ENCODE measurements at regions not wholly inside any gene's neighbourhood (a gene's known extent, or its start where the extent isn't known, plus 50 kb on each side); places are given as distances from the start of the nearest gene placed in this dataset.

DNA sequence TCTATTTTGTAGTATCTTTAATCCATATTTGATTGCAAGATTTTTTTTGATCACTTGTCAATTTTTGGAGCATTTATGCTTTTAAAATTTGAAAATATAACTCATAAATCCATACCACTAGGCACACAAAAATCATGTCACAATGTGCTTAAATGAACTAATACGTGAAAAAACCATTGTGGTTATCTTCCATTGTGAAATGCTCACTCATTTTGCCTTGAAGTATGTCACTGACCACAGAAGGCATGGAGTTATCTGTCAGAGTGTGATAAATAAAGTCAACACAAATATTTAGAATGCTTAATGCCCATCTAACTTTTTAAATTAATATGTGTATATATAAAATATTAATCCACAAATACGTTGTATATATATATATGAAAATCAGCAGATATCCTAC is 347.2 kb downstream of the PTPRC start:
- Histone ChIP-seq H3K27ac (ENCODE audit: low read length) (no peak overlapping the region), H3K36me3 (replicated peaks; ENCODE audit: low read depth, low read length) (no peaks in the 10 kb centered on the region), H3K4me2 (ENCODE audit: low read length) (no peak overlapping the region), H3K4me1 (ENCODE audit: low read length) (no peaks in the 10 kb centered on the region), H3K4me3 (ENCODE audit: low read length) (no peak overlapping the region), H3K9me3 (ENCODE audit: insufficient read depth, low read length) (no peaks in the 10 kb centered on the region), H3K9ac (ENCODE audit: low read length) (no peak overlapping the region), H4K20me1 (ENCODE audit: insufficient read depth, low read length) (no peaks in the 10 kb centered on the region), H3K79me2 (ENCODE audit: low read length) (no peaks in the 10 kb centered on the region), H2AFZ (ENCODE audit: low read depth, low read length) (no peak overlapping the region), H3K27me3 (ENCODE audit: low read depth, low read length) (no peaks in the 10 kb centered on the region)
- TF ChIP-seq EZH2phosphoT487 (IDR thresholded peaks at IDR 0.05; ENCODE audit: low read depth), result no peak
- TF ChIP-seq, protein P1, sequence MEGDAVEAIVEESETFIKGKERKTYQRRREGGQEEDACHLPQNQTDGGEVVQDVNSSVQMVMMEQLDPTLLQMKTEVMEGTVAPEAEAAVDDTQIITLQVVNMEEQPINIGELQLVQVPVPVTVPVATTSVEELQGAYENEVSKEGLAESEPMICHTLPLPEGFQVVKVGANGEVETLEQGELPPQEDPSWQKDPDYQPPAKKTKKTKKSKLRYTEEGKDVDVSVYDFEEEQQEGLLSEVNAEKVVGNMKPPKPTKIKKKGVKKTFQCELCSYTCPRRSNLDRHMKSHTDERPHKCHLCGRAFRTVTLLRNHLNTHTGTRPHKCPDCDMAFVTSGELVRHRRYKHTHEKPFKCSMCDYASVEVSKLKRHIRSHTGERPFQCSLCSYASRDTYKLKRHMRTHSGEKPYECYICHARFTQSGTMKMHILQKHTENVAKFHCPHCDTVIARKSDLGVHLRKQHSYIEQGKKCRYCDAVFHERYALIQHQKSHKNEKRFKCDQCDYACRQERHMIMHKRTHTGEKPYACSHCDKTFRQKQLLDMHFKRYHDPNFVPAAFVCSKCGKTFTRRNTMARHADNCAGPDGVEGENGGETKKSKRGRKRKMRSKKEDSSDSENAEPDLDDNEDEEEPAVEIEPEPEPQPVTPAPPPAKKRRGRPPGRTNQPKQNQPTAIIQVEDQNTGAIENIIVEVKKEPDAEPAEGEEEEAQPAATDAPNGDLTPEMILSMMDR (IDR thresholded peaks at IDR 0.05; ENCODE audit: low read depth, low read length), result no peak

- no peaks in the 10 kb centered on the region for H4K20me1 ChIP-seq (ENCODE audit: insufficient read depth, low read length)
These were observed 347.6 kb downstream of the PTPRC start for GRCh38 chr1:198986442-198986841.

GRCh38 chr1:199002661-199003060 is 363.8 kb downstream of the PTPRC start:
- no peak overlapping the region for H3K4me3 ChIP-seq (ENCODE audit: low read length)
- no peak overlapping the region for H3K4me2 ChIP-seq (ENCODE audit: low read length)
- no peak overlapping the region for H3K27ac ChIP-seq (ENCODE audit: low read length)
- no peak overlapping the region for H3K9ac ChIP-seq (ENCODE audit: low read length)
- H2AFZ ChIP-seq (ENCODE audit: low read depth, low read length), result no peak overlapping the region
- TF ChIP-seq, protein P1 (IDR thresholded peaks at IDR 0.05; ENCODE audit: low read depth, low read length), result no peak
- TF ChIP-seq EZH2phosphoT487 (IDR thresholded peaks at IDR 0.05; ENCODE audit: low read depth), result no peak
- H3K79me2 ChIP-seq (ENCODE audit: low read length), result no peaks in the 10 kb centered on the region
- no peaks in the 10 kb centered on the region for H3K36me3 ChIP-seq (replicated peaks; ENCODE audit: low read depth, low read length)
- H3K4me1 ChIP-seq (ENCODE audit: low read length), result peaks cover 6% of the 10 kb centered on the region
- H3K9me3 ChIP-seq (ENCODE audit: insufficient read depth, low read length), result no peaks in the 10 kb centered on the region
- no peaks in the 10 kb centered on the region for H3K27me3 ChIP-seq (ENCODE audit: low read depth, low read length)
- no peaks in the 10 kb centered on the region for H4K20me1 ChIP-seq (ENCODE audit: insufficient read depth, low read length)

More at GRCh38 chr1:198986442-198986841, 347.6 kb downstream of the PTPRC start:
- H3K4me2 ChIP-seq (ENCODE audit: low read length), result no peak overlapping the region
- H3K27ac ChIP-seq (ENCODE audit: low read length), result no peak overlapping the region
- no peak overlapping the region for H3K9ac ChIP-seq (ENCODE audit: low read length)
- no peaks in the 10 kb centered on the region for H3K27me3 ChIP-seq (ENCODE audit: low read depth, low read length)
- no peaks in the 10 kb centered on the region for H3K9me3 ChIP-seq (ENCODE audit: insufficient read depth, low read length)
- no peaks in the 10 kb centered on the region for H3K4me1 ChIP-seq (ENCODE audit: low read length)
- no peak overlapping the region for H2AFZ ChIP-seq (ENCODE audit: low read depth, low read length)
- H3K4me3 ChIP-seq (ENCODE audit: low read length), result no peak overlapping the region
- H3K36me3 ChIP-seq (replicated peaks; ENCODE audit: low read depth, low read length), result no peaks in the 10 kb centered on the region
- TF ChIP-seq, protein P1 (IDR thresholded peaks at IDR 0.05; ENCODE audit: low read depth, low read length), result no peak
- TF ChIP-seq EZH2phosphoT487 (IDR thresholded peaks at IDR 0.05; ENCODE audit: low read depth), result no peak
- H3K79me2 ChIP-seq (ENCODE audit: low read length), result no peaks in the 10 kb centered on the region

DNA sequence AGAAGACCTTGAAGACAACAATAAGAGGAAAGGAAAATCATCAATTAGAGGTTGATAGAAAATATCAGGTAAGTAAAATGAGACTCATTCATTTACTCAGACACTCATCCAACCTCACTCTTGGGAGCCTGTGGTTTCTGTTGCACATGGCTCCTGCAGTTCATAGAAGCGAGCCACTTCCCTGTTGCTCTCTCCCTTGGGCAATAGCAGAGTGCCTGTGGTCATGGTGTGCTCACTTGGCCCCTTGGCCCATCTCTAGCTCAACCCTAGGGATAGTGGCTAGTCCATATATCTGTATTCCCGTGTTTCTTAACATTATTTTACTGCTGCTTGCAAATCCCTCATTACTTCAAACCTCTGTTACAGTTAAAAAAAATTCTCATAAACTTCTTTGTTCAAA is 368.6 kb downstream of the PTPRC start:
- Histone ChIP-seq H3K27ac (ENCODE audit: low read length) (no peak overlapping the region), H4K20me1 (ENCODE audit: insufficient read depth, low read length) (no peaks in the 10 kb centered on the region), H3K4me2 (ENCODE audit: low read length) (no peak overlapping the region), H3K4me3 (ENCODE audit: low read length) (no peak overlapping the region), H3K36me3 (replicated peaks; ENCODE audit: low read depth, low read length) (no peaks in the 10 kb centered on the region), H2AFZ (ENCODE audit: low read depth, low read length) (no peak overlapping the region), H3K9ac (ENCODE audit: low read length) (no peak overlapping the region), H3K27me3 (ENCODE audit: low read depth, low read length) (no peaks in the 10 kb centered on the region), H3K79me2 (ENCODE audit: low read length) (no peaks in the 10 kb centered on the region), H3K9me3 (ENCODE audit: insufficient read depth, low read length) (no peaks in the 10 kb centered on the region), H3K4me1 (ENCODE audit: low read length) (peaks cover 19% of the 10 kb centered on the region)
- no peak for TF ChIP-seq EZH2phosphoT487 (IDR thresholded peaks at IDR 0.05; ENCODE audit: low read depth)
- TF ChIP-seq, protein P1 (IDR thresholded peaks at IDR 0.05; ENCODE audit: low read depth, low read length), result no peak

Measured in OCI-LY3 (cell line).